SK-N-SH (cell line): ENCODE measurements at regions not wholly inside any gene's neighbourhood (a gene's known extent, or its start where the extent isn't known, plus 50 kb on each side); places are given as distances from the start of the nearest gene placed in this dataset.

ENCODE experiments used
- CTCF ChIA-PET: fragments of 300-600, 350-600 bp; formaldehyde crosslinking; extraction: SDS; loops from one replicate; lab custom pipeline; 2021; lab: Yijun Ruan, JAX
- POLR2A ChIA-PET: fragments of 350-600 bp; sonication (Branson Sonifier 250); formaldehyde crosslinking; extraction: SDS; loops from one replicate; lab custom pipeline; 2020; ENCODE audit warnings: antibody characterized with exemption, inconsistent platforms; lab: Yijun Ruan, JAX
- DNase-seq: peaks from one replicate; pipeline ENCODE4 v3.0.0; 2012
- H2AFZ ChIP-seq: fragments of 200-600 bp; sonication (generic); 2 replicates; pipeline ENCODE4 v1.8.1; 2016; ENCODE audit warnings: antibody characterized with exemption, mild to moderate bottlenecking, low read depth
- H3F3A ChIP-seq: fragments of 200-600 bp; sonication (generic); replicated peaks from 2 replicates; pipeline ENCODE3; 2016; ENCODE audit warnings: antibody characterized with exemption, mild to moderate bottlenecking; ENCODE audit not compliant: insufficient read depth
- H3K27ac ChIP-seq, 2 experiments: fragments of 200-500 bp in 1 of 2; fragments of 200-600 bp in 1 of 2; sonication (Bioruptor generic) in 1 of 2; sonication (generic), shearing (Covaris generic) in 1 of 2; 2 replicates each; pipeline versions ENCODE4 v1.5.1 to v1.6.1; 2014 to 2016; ENCODE audit warnings: low read depth in 2 of 2, inconsistent platforms in 1 of 2, low read length in 1 of 2, mild to moderate bottlenecking in 1 of 2, mixed read lengths in 1 of 2
- H3K27me3 ChIP-seq: fragments of 200-600 bp; sonication (generic), shearing (Covaris generic); 2 replicates; pipeline ENCODE4 v1.6.1; 2016; ENCODE audit warnings: mixed run types; ENCODE audit not compliant: insufficient read depth
- H3K36me3 ChIP-seq, 2 experiments: fragments of 200-500 bp in 1 of 2; fragments of 200-600 bp in 1 of 2; sonication (Bioruptor generic) in 1 of 2; sonication (generic) in 1 of 2; replicated peaks in 1 of 2; 2 replicates each; pipeline versions ENCODE3 to v1.5.1; 2014 to 2016; ENCODE audit warnings: low read length in 1 of 2, mild to moderate bottlenecking in 1 of 2; ENCODE audit not compliant: insufficient read depth in 2 of 2, control insufficient read depth in 1 of 2
- H3K4me1 ChIP-seq, 2 experiments: fragments of 200-500 bp in 1 of 2; fragments of 200-600 bp in 1 of 2; sonication (Bioruptor generic) in 1 of 2; sonication (generic), shearing (Covaris generic) in 1 of 2; 2 replicates each; pipeline versions ENCODE4 v1.5.1 to v1.6.1; 2014 to 2016; ENCODE audit warnings: low read depth in 1 of 2, low read length in 1 of 2, mixed run types in 1 of 2; ENCODE audit not compliant: insufficient read depth in 2 of 2, control insufficient read depth in 1 of 2
- H3K4me2 ChIP-seq: fragments of 200-600 bp; sonication (generic), shearing (Covaris generic); 2 replicates; pipeline ENCODE4 v1.6.1; 2017; ENCODE audit warnings: mixed run types
- H3K4me3 ChIP-seq, 2 experiments: fragments of 200-500 bp in 1 of 2; fragments of 200-600 bp in 1 of 2; sonication (Bioruptor generic) in 1 of 2; sonication (generic), shearing (Covaris generic) in 1 of 2; 2 replicates each; pipeline versions ENCODE4 v1.5.1 to v1.8.1; 2014 to 2016; ENCODE audit warnings: low read depth in 2 of 2, inconsistent platforms in 1 of 2, low read length in 1 of 2, mild to moderate bottlenecking in 1 of 2, mixed read lengths in 1 of 2, moderate library complexity in 1 of 2
- H3K79me2 ChIP-seq: fragments of 200-600 bp; sonication (generic); 2 replicates; pipeline ENCODE4 v1.8.1; 2017; ENCODE audit warnings: mild to moderate bottlenecking; ENCODE audit not compliant: insufficient read depth
- H3K9ac ChIP-seq: fragments of 200-600 bp; sonication (generic); 2 replicates; pipeline ENCODE4 v1.6.1; 2017; ENCODE audit warnings: mixed run types
- H3K9me2 ChIP-seq: fragments of 200-600 bp; sonication (generic); 2 replicates; pipeline ENCODE4 v1.6.1; 2017; ENCODE audit warnings: mixed run types
- H3K9me3 ChIP-seq: fragments of 200-600 bp; sonication (generic); 2 replicates; pipeline ENCODE4 v1.6.1; 2017; ENCODE audit warnings: mixed run types, mild to moderate bottlenecking, moderate library complexity
- H4K20me1 ChIP-seq: fragments of 200-600 bp; sonication (generic); 2 replicates; pipeline ENCODE4 v1.6.1; 2017; ENCODE audit warnings: mild to moderate bottlenecking, mixed run types; ENCODE audit not compliant: insufficient read depth
- CHD2 ChIP-seq: fragments of 150-350 bp; IDR thresholded peaks from 2 replicates; pipeline ENCODE4 v1.6.1; 2018; ENCODE audit warnings: low read length; ENCODE audit not compliant: partially characterized antibody
- CTCF ChIP-seq: fragments of 200-600 bp; sonication (generic); IDR thresholded peaks from 2 replicates; pipeline ENCODE4 v1.6.1; 2017; ENCODE audit warnings: antibody characterized with exemption, mild to moderate bottlenecking, moderate library complexity
- EP300 ChIP-seq, 2 experiments: IDR thresholded peaks; 2 replicates each; pipeline versions ENCODE4 v1.4.0 to v1.6.1; 2012; ENCODE audit warnings: borderline replicate concordance in 1 of 2, low read depth in 1 of 2, low read length in 1 of 2
- FOSL2 ChIP-seq: IDR thresholded peaks from 2 replicates; pipeline ENCODE4 v1.4.0; 2012; ENCODE audit warnings: low read depth, mild to moderate bottlenecking, moderate library complexity, borderline replicate concordance
- FOXJ3 ChIP-seq: sonication (generic); formaldehyde crosslinking; IDR thresholded peaks from 2 replicates; pipeline ENCODE4 v1.5.1; 2020; ENCODE audit warnings: mild to moderate bottlenecking, missing genetic modification reagents
- GABPA ChIP-seq: IDR thresholded peaks from 2 replicates; pipeline ENCODE4 v1.4.0; 2012; ENCODE audit warnings: low read depth, mild to moderate bottlenecking
- GATA2 ChIP-seq: sonication (generic); formaldehyde crosslinking; IDR thresholded peaks from 2 replicates; pipeline ENCODE4 v1.5.0; 2020; ENCODE audit warnings: mild to moderate bottlenecking, missing genetic modification reagents
- IRF3 ChIP-seq: fragments of 150-350 bp; IDR thresholded peaks from 2 replicates; pipeline ENCODE4 v1.6.1; 2016; ENCODE audit warnings: mild to moderate bottlenecking, low read depth, low read length
- MXI1 ChIP-seq: IDR thresholded peaks from 2 replicates; pipeline ENCODE4 v1.6.1; 2012; ENCODE audit warnings: mild to moderate bottlenecking, low read depth, low read length, improper control_type of control experiment
- RCOR1 ChIP-seq: fragments of 150-350 bp; IDR thresholded peaks from 2 replicates; pipeline ENCODE4 v1.6.1; 2017; ENCODE audit warnings: antibody characterized with exemption, low read length
- RXRA ChIP-seq: IDR thresholded peaks from 2 replicates; pipeline ENCODE4 v1.4.0; 2012; ENCODE audit warnings: low read depth, mild to moderate bottlenecking, borderline replicate concordance
- SMC3 ChIP-seq: IDR thresholded peaks from 2 replicates; pipeline ENCODE4 v1.6.1; 2012; ENCODE audit warnings: low read depth, low read length, improper control_type of control experiment
- TAF1 ChIP-seq: IDR thresholded peaks from 2 replicates; pipeline ENCODE4 v1.6.1; 2012; ENCODE audit warnings: low read depth, mild to moderate bottlenecking, low read length, moderate library complexity, borderline replicate concordance
- TCF12 ChIP-seq: IDR thresholded peaks from 2 replicates; pipeline ENCODE4 v1.4.0; 2012
- TEAD4 ChIP-seq: IDR thresholded peaks from 2 replicates; pipeline ENCODE4 v1.4.0; 2012; ENCODE audit warnings: mild to moderate bottlenecking, borderline replicate concordance; ENCODE audit not compliant: insufficient read depth
- YY1 ChIP-seq: IDR thresholded peaks from 2 replicates; pipeline ENCODE4 v1.4.0; 2012; ENCODE audit warnings: low read depth, mild to moderate bottlenecking
- WGBS: methylation state at CpG from one replicate; pipeline ENCODE4 v1.1.6; 2017; ENCODE audit warnings: low lambda C conversion rate; 5-methylcytosine and 5-hydroxymethylcytosine counted together
- TF ChIP-seq, protein P1 (sequence below): fragments of 150-350 bp; IDR thresholded peaks from 2 replicates; pipeline ENCODE4 v1.6.1; 2017; ENCODE audit warnings: antibody characterized with exemption, low read length, low read depth, borderline replicate concordance
- TF ChIP-seq, protein P2 (sequence below): IDR thresholded peaks from 2 replicates; pipeline ENCODE4; 2012
- TF ChIP-seq, protein P3 (sequence below): IDR thresholded peaks from 2 replicates; pipeline ENCODE4 v1.6.1; 2012; ENCODE audit warnings: mild to moderate bottlenecking, low read depth, low read length, moderate library complexity

DNA sequence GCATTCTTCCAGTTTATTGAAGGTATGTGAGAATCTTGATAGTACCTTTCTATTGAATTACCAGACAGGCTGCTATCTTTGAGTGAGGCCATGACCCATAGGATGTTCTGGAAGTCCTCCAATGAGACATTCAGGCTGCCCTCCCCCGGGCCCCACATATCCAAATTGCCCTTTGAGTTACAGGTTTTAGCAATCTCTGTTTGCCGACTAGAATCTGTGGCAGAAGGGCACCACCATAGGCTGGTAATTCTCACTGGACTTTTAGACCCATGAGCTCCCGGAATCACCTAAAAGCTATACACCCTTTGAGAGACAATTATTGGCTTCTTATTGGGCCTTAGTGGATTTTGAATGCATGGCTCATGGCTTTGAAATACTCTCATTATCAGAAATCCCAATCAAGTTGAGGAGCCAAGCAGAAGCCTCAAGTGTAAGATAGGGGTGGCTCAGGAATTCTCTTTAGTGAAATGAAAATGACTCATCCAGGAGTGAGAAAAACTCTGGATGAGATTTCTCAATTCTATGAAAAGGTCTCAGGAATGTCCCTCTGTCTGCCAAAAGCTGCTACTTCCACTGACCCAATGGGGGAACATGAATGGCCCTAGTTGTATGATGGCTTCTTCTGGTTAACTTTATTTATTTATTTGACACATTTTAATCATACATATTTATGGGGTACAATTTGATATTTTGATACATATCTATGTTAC lies 172.1 kb upstream of the CSNK1A1L start:
- Histone ChIP-seq H3K4me3 (no peak overlapping the region), H3K4me1 (no peaks in the 10 kb centered on the region), H3K9me2 (no peaks in the 10 kb centered on the region), H3K27me3 (no peaks in the 10 kb centered on the region), H4K20me1 (no peaks in the 10 kb centered on the region), H2AFZ (no peak overlapping the region), H3K36me3 (no peaks in the 10 kb centered on the region), H3K27ac (no peak overlapping the region), H3F3A (no peaks in the 10 kb centered on the region), H3K9ac (no peak overlapping the region), H3K4me2 (no peak overlapping the region), H3K9me3 (no peaks in the 10 kb centered on the region; the same call in 1 of the 2 replicates), H3K79me2 (no peaks in the 10 kb centered on the region)
- TF ChIP-seq GABPA (no peak), RXRA (no peak), SMC3 (no peak), FOXJ3 (no peak), MXI1 (no peak), FOSL2 (no peak), GATA2 (CRISPR knock-in tag) (no peak), TEAD4 (no peak), IRF3 (no peak), CHD2 (no peak), EP300 (IDR thresholded peaks at IDR 0.05; ENCODE audit: borderline replicate concordance in 1 of 2, low read depth in 1 of 2, low read length in 1 of 2) (no peak), TAF1 (no peak), RCOR1 (no peak), YY1 (no peak), CTCF (no peak), TCF12 (no peak)
- TF ChIP-seq, protein P1, sequence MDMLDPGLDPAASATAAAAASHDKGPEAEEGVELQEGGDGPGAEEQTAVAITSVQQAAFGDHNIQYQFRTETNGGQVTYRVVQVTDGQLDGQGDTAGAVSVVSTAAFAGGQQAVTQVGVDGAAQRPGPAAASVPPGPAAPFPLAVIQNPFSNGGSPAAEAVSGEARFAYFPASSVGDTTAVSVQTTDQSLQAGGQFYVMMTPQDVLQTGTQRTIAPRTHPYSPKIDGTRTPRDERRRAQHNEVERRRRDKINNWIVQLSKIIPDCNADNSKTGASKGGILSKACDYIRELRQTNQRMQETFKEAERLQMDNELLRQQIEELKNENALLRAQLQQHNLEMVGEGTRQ, result no peak
- TF ChIP-seq, protein P2, sequence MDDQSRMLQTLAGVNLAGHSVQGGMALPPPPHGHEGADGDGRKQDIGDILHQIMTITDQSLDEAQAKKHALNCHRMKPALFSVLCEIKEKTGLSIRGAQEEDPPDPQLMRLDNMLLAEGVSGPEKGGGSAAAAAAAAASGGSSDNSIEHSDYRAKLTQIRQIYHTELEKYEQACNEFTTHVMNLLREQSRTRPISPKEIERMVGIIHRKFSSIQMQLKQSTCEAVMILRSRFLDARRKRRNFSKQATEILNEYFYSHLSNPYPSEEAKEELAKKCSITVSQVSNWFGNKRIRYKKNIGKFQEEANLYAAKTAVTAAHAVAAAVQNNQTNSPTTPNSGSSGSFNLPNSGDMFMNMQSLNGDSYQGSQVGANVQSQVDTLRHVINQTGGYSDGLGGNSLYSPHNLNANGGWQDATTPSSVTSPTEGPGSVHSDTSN, result no peak
- TF ChIP-seq, protein P3, sequence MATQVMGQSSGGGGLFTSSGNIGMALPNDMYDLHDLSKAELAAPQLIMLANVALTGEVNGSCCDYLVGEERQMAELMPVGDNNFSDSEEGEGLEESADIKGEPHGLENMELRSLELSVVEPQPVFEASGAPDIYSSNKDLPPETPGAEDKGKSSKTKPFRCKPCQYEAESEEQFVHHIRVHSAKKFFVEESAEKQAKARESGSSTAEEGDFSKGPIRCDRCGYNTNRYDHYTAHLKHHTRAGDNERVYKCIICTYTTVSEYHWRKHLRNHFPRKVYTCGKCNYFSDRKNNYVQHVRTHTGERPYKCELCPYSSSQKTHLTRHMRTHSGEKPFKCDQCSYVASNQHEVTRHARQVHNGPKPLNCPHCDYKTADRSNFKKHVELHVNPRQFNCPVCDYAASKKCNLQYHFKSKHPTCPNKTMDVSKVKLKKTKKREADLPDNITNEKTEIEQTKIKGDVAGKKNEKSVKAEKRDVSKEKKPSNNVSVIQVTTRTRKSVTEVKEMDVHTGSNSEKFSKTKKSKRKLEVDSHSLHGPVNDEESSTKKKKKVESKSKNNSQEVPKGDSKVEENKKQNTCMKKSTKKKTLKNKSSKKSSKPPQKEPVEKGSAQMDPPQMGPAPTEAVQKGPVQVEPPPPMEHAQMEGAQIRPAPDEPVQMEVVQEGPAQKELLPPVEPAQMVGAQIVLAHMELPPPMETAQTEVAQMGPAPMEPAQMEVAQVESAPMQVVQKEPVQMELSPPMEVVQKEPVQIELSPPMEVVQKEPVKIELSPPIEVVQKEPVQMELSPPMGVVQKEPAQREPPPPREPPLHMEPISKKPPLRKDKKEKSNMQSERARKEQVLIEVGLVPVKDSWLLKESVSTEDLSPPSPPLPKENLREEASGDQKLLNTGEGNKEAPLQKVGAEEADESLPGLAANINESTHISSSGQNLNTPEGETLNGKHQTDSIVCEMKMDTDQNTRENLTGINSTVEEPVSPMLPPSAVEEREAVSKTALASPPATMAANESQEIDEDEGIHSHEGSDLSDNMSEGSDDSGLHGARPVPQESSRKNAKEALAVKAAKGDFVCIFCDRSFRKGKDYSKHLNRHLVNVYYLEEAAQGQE, result no peak
- ChIA-PET POLR2A (no interaction called here), CTCF (no interaction called here)
- no peak for DNase-seq
- WGBS, result 14% methylated on average over 3 of the region's 3 CpGs
